SKM-1 (cell line): ENCODE measurements at regions not wholly inside any gene's neighbourhood (a gene's known extent, or its start where the extent isn't known, plus 50 kb on each side); places are given as distances from the start of the nearest gene placed in this dataset.

Experiments used
- DNase-seq: peaks from one replicate; lab custom pipeline; 2025; ENCODE audit not compliant: unreplicated experiment; lab: John Stamatoyannopoulos, UW

DNA sequence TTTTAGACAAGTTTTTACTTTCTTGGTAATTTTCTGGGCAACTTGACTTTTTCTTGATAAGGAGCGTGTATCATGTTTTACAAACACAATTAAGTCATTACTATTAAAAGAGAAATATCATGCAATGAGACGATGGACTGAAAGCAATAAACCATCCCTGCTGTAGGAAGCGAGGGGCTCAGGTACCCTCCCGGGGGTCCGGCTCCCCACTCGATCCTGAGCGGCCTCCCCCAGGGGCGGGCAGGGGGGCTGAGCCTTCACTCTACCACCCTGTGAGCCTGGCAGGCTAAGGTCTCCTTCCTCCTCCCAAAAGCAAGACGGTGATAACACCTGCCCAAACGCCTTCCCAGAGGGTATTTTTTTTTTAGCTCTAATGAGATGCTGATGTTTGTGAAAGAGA, 51.8 kb upstream of the ADGRA1 start:
- DNase-seq = no peak

DNA sequence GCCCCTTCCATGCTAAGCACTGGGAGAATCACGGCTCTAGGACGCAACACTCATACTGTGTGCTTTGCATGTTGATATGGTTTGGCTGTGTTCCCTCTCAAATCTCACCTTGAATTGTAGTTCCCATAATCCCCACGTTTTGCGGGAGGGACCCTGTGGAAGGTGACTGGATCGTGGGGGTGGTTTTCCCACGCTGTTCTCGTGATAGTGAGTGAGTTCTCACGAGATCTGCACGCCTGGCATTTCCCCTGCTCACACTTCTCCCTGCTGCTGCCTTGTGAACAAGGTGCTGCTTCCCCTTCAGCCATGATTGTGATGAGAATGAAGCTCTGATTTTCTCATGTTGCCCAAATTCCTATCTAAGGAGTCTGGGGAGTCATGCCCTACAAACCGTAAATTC, 53.0 kb upstream of the ADGRA1 start:
- DNase-seq = no peak

DNA sequence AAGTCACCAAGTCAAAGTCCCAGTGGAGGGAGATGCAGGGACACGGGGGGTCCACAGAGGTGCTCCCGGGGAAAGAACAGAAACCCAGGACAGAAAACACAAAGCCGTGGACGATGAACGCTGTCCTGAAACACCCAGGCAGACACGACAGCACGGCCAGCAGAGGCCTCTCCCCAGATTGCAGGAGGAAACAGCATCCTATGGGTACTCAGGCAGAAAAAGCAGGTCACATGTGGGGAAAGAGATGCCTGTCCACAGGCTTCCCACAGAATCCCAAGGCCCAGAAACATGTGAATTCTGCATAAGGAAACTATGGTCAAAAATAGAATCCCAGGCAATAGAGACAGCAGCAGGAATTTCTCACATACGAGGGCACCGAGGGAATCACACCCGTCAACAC, 53.6 kb upstream of the ADGRA1 start:
- no peak for DNase-seq

DNA sequence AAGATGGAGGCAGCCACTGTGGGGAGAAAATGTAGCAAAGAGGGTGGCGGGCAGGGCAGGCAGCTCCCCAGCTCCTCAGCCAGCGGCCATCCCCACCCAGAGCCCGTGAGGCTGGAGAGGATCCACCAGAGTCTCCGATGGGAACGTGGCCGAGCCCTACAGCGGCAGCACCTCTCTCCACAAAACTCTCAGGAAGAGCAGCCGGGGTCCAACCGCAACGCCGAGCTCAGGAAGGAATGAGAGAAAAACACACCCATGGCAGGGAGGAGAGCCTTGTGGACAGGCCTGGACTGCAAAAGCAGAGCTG, 54.0 kb upstream of the ADGRA1 start:
- no peak for DNase-seq

DNA sequence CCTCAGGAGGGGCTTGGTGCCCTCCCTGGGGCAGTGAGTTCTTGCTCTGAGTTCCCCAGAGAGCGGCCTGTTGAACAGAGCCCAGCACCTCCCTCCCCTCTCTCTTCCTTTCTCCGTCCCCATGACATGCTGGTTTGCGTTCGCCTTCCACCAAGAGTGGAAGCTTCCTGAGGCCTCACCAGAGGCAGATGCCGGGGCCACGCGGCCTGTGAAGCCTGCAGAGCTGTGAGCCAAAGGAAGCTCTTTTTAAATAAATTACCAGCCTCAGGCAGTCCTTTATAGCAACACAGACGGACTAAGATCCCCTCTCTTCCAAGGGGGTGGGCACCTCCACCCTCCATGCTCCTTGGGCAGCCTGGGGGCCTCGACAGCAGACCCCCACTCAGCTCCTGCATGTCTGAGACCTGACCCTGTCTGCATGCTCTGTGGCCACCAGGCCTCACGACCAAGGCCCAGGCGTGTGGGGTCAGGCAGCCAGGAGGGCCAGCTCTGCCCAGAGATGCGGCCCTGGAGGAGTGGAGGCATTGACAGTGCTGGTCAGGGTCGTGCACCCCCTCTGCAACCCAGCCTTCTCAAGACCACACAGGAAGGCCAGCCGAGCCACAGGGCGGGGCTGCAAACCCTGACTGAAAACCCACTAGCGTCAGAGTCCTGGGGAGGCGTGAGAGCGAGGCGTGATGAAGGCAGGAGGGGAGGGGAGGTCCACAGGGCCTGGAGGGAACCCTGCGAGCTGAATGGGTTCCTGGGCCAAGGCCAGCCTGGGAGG, 54.6 kb upstream of the ADGRA1 start:
- no peak for DNase-seq

DNA sequence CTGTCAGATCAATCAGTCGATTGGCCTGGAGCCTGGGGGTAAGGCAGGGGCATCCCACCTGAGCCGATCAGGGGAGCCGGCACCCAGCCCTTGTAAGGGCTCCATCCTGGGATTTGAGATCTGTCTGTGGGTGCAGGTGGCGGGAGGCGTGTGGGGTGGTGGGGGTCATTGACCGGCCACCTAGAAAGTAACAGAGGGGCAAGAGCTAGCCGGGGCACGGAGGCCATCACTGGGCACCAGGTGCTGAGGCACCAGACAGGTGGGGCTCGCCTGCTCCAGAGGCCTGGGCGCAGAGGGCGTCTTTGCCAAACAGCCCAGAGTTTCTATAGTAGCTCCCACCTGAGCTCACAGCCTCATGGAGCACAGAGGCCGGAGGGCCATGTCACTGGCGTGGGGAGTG, 55.5 kb upstream of the ADGRA1 start:
- no peak for DNase-seq

DNA sequence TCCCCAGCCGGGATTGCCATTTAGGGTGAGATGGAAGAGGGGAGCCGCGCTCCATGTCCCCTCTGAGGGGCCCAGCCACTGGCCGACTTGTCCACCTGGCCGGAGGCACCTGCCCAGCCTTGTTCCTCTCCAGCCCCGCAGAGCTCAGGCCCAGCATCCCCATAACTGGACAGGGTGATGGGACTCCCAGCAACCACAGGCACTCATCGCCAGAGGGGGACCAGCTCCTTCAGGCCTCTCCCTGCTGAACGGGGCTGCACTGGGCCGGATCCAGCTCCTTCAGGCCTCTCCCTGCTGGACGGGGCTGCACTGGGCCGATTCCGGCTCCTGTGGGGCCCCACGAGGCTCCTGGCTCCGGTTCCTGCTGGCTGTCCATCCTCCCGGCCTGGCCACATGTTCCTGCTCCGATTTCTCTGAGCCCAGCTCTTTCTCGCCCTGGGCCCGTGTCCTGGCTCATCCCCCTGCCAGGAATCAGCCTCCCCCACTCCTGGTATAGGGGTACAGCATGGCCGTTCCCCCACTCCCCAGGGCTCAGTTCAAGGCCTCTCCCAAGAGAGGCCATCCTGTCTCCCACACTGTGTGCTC, 56.1 kb upstream of the ADGRA1 start:
- no peak for DNase-seq

DNA sequence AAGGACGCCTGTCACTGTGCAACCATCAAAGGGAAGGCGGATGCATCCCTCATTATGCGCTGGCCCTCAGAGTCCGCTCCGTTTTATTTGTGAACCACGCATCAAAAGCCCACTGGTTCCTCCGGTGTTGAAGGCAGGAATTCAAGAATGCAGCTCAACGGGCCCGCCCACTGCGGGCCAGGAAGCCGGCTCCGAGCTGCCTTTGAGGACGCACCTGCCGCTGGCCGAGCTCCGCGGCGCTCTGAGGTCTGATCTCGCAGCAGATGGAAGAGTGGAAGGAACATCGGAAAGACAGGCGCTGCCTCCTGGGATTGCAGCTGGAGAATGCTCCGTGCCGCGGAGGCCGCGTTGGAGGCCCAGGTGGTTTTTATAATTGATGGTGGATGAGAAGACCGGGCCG, 56.9 kb upstream of the ADGRA1 start:
- no peak for DNase-seq

DNA sequence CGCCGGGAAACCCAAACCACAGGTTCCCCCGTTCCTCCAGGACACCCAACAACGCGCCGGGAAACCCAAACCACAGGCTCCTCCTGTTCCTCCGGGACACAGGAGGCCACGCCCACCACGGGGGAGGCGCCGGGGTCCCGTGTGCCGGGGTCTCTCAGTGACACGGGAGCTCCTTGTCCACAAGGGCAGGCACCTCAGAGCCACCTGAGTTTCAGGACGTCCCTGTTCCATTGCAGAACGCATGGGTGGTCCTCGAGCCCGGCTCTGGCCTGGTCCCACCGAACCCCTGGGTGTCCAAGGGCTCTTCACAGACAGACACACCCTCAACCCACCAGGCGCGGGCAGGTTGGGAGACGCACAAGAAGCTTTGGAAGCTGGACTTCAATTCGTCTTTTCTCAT, 57.6 kb upstream of the ADGRA1 start:
- no peak for DNase-seq

DNA sequence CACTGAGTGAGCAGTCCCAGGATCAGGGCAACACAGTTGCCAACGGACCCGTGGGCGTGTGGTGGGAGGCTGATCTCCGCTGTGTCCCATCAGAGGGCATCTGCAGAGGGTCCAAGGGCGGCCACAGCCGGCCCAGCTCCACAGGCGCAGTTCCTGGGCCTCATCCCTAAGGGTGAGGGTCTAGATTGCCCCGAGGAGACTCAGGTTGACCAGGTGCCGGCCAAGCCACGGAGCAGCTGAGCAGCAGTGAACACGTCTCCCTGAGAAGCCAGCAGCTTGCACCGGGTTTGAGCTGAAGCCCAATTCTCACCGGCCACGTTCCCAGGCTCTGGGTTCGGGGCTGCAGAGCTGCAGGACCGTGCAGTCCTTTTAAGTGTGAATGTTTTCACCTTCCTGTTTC, 58.8 kb upstream of the ADGRA1 start:
- DNase-seq = no peak

DNA sequence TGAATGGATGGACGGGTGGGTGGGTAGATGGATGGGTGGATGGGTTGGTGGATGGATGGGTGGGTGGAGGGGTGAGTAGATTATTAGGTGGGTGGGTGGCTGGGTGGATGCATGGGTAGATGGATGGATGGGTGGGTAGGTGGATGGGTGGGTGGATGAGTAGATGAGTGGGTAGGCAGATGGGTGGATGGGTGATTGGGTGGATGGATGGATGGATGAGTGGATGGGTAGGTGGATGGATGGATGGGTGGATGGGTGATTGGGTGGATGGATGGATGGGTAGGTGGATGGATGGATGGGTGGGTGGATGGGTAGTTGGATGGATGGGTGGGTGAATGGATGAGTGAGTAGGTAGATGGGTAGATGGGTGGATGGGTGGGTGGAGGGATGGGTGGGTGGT, 59.6 kb upstream of the ADGRA1 start:
- no peak for DNase-seq

DNA sequence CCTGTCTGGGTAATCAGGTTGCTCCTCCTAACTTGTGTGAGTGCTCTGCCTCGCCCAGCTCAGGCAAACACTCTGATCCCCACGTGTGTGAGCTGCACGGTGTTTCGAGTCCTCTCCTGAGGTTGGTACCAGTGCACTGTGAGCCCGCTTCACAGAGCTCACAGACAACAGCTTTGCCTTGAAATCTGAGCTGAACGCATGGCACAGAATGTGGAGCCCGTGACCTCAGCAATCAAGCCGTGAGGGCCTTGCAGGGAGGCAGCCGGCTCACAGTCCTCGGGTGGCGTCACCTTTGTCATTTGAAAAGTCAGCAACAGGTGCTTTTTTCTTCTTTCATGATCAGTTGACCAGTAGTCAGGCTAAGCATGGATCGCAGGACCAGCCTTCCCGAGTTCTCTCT, 60.2 kb upstream of the ADGRA1 start:
- no peak for DNase-seq

DNA sequence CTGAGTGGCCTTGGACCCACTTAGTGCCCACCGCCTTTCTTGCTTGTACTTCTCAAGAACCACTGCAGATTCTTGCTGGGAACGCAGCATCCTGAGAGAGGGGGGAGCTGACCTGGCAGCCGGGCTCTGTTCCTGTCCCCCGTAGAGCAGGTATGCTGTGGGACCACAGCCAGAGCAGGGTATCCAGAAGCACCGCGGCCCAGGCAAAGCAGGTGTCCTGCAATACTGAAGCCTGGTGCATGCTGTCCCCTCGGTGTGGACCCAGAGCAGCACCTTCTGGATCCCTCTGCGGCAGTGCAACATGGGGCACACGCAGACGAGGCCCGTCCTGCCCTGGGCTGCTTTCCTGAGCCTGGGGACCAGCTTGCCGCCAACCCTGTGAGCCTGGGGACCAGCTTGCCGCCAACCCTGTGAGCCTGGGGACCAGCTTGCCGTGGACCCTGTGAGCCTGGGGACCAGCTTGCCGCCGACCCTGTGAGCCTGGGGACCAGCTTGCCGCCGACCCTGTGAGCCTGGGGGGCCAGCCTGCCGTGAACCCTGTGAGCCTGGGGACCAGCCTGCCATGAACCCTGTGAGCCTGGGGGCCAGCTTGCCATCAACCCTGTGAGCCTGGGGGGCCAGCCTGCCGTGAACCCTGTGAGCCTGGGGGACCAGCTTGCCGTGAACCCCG, 60.9 kb upstream of the ADGRA1 start:
- DNase-seq = no peak

DNA sequence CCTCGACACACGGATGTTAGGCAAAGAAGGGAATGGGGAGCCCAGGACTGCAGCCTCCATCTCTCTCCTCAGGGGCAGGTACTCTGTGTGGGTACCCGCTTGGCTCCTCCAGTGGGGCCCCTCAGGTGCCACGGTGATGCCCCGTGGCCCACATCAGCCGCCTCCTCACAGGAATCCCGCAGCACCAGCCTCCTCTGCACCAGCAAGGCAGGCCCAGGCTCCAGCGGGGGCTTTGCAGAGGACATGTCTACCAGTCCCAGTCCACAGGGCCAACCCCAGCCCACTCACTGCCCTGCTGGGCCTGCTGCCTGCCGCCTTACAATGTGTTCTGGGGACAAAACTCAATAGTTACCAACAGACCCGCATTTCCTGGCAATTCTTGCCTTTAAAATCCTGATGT, 61.6 kb upstream of the ADGRA1 start:
- no peak for DNase-seq

DNA sequence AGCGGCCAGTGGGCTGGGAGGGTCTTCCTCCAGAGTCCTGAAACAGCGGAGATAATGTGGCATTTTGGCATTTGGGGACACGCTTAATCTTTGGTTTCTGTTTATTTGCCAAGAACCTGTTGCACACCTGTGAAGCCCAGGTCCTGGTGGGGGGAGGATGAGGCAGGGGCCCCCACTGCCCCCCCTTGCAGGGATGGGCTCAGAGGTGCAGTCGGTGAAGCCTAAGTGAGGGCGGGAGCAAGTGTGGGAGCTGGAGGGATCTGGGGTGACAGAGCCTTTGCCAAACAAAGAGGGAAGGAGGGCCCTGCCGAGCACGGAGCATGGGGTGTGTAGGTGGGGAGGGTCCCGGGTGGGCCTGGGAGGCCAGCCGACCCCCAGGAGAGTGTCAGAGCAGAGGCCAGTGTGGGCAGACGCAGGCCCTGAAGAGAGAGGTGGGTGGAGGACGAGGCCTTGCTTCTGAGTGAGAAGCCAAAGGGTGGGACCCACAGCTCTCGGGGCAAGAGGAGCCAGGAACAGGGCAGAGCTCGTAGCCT, 62.1 kb upstream of the ADGRA1 start:
- DNase-seq = no peak

DNA sequence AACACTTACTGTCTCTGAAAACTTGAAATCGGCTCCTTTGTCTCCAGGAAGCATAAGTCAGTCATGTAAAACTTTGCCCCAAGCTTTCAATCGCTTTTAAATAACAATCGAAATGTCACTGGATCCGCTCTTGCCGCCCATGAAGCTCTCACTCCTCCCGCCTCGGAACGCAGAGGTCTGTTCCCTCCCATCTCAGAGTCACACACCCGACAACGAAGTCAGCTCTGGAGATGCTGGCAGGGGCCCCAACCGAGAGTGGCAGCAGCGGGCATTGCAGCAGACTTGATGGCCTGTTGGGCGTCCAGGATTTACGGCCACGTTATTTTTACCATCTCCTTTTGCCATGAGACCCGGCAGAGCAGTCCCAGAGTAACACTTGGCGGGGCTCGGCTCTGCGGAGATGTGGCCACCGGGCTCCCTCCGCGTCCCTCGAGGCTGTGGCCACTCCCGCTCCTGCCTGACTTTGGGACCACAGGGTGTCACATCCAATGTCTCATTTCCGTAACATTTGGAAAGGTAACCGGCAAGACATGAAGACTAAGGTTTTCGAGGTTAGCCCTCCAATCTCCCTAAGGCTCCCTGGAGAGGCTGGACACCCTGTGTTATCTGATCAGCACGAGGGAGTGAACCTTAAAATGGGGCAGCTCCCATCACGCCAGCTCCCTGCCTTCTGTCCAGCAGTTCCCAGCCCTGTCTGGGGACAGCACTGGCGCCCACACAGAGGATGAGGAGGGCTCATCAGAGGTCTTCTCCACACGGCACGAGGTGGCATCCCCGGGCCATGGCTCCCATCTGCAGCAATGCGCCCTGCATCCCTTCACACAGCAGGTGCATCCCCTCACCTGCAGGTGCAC, 62.8 kb upstream of the ADGRA1 start:
- DNase-seq = no peak

DNA sequence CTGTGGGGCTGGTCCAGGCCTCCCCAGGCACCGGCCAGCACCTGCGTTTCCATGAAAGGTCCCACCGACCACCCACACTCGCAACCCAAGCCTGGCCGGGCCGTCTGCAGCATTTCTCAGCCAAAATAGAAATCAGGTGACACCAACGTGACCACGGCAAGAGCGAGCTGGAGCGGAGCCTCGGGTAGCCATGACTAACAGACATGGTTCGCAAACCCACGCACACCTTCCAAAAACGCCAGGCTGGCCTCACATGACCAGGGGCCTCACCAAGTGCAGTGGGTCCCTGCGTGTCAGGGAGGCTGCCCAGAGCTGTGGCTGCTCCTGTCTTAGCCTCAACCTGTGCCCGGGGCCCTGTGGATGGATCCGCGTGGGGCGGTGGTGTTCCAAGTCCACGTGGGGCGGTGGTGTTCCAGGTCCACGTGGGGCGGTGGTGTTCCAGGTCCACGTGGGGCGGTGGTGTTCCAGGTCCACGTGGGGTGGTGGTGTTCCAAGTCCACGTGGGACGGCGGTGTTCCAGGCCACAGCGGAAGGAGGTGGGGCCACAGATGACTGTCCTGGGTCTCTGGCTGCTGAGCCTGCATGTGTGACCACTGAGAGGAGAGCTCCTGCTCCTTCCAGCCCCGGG, 64.4 kb upstream of the ADGRA1 start:
- no peak for DNase-seq

DNA sequence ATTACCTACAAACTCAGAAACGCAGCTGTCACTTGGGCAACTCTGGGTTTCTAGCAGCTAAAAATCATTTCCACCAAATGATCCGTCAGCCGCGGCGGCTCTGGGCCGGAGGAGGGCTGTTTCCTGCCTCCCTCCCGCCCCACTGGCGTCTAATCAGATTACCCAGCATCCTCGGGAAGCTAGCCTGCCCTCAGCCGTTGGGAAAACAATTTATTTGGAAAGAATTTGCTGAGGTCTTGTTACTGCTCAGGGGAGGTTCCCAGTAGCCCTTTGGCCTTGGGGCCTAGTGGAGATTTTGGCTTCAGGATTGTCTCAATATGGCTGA, 65.0 kb upstream of the ADGRA1 start:
- no peak for DNase-seq

DNA sequence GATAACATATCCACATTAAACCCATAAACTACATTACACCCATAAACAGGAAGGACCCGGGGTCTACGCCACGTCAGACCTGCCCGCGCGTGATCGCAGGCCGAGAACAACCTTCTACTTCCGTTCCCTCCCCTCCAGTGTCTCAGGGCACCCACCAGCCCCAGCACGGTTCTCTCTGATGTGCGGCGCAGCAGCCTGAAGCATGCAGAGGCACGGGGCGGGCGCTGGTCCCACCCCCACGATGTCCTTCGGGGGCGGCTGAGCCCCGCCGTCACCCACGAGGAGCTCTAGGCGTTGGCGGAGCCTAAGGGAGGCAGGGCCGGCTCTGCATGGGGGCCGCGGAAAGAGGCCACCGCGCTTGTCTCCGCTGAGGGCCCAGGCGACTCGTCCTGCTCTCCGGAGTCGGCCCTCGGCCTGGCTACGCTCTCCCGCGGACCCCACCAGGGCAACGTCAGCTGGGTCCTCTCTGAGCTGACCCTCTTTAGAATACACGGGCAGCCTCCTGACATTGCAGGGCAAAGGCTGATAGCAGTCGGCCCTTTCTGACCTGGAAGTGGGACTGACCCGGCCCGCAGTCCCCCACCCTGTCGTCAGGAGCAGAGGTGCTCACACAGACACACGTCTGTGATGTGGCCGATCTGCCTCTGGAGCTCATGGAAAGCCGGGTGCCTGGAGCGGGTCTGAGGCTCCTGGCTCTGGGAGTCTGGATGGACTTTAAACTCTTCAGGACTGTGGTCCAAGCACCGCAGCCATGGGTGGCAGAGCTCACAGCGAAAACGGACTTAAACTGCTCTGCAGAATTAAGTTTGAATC, 65.6 kb upstream of the ADGRA1 start:
- no peak for DNase-seq
